Activated CD8-positive, alpha-beta T cell treated with anti-CD3 and anti-CD28 coated beads, Interleukin-2, amount 10 ng/mL, durations not matched to agents 7 days and 5 days (primary cell): ENCODE measurements at regions not wholly inside any gene's neighbourhood (a gene's known extent, or its start where the extent isn't known, plus 50 kb on each side); places are given as distances from the start of the nearest gene placed in this dataset.
A peak's percentile ranks its signal among the peaks of the same experiment; 100 is the strongest.

ENCODE experiments used
- ATAC-seq: fragments of 150-1000 bp; cut with Tn5 transposase; one replicate; pipeline ENCODE4 v1.10.0; 2021; ENCODE audit warnings: moderate library complexity
- CTCF ChIA-PET: fragments of 350-600 bp; sonication (Branson Sonifier 250); formaldehyde crosslinking; loops from one replicate; lab custom pipeline; 2021; ENCODE audit warnings: antibody characterized with exemption; lab: Charles Lee
- POLR2A ChIA-PET: fragments of 350-600 bp; sonication (Branson Sonifier 250); formaldehyde crosslinking; loops from one replicate; lab custom pipeline; 2021; ENCODE audit warnings: antibody characterized with exemption; lab: Charles Lee
- DNase-seq: peaks from one replicate; pipeline ENCODE4 v3.0.0-alpha.2; 2020
- H3K27ac Mint-ChIP-seq: one replicate; pipeline ENCODE4 v1.8.0; 2021; ENCODE audit warnings: mild to moderate bottlenecking, mixed read lengths
- H3K27me3 Mint-ChIP-seq: one replicate; pipeline ENCODE4 v1.8.0; 2021; ENCODE audit warnings: low read depth, mixed read lengths
- H3K36me3 Mint-ChIP-seq: one replicate; pipeline ENCODE4 v1.8.0; 2021; ENCODE audit warnings: low read depth, mixed read lengths
- H3K4me1 Mint-ChIP-seq: one replicate; pipeline ENCODE4 v1.8.0; 2021; ENCODE audit warnings: low read depth, mixed read lengths
- H3K4me3 Mint-ChIP-seq: one replicate; pipeline ENCODE4 v1.8.0; 2021; ENCODE audit warnings: mild to moderate bottlenecking, mixed read lengths
- H3K9me3 Mint-ChIP-seq: one replicate; pipeline ENCODE4 v1.8.0; 2022; ENCODE audit warnings: mixed read lengths; ENCODE audit not compliant: insufficient read depth

GRCh38 chr2:611519-611918 is 65.7 kb downstream of the TMEM18 start:
- H3K27me3 Mint-ChIP-seq: peaks cover 9% of the 10 kb centered on the region
- ATAC-seq (no peak), DNase-seq (no peak)
- no peak overlapping the region for H3K27ac Mint-ChIP-seq
- ChIA-PET POLR2A (no interaction called here), CTCF (no interaction called here)
- no peaks in the 10 kb centered on the region for H3K9me3 Mint-ChIP-seq
- no peak overlapping the region for H3K4me3 Mint-ChIP-seq
- no peaks in the 10 kb centered on the region for H3K4me1 Mint-ChIP-seq
- no peaks in the 10 kb centered on the region for H3K36me3 Mint-ChIP-seq

- ChIA-PET POLR2A (no interaction called here), CTCF (no interaction called here)
- Mint-ChIP-seq H3K36me3 (no peaks in the 10 kb centered on the region), H3K4me3 (no peak overlapping the region), H3K27ac (no peak overlapping the region), H3K4me1 (no peaks in the 10 kb centered on the region), H3K27me3 (peaks cover 4% of the 10 kb centered on the region), H3K9me3 (no peaks in the 10 kb centered on the region)
- DNase-seq (peak; percentile 9), ATAC-seq (no peak)
Observed at GRCh38 chr2:610491-610890, 66.7 kb downstream of the TMEM18 start.

- H3K27me3 Mint-ChIP-seq: peaks cover 4% of the 10 kb centered on the region
- no peak overlapping the region for H3K27ac Mint-ChIP-seq
- H3K9me3 Mint-ChIP-seq: no peaks in the 10 kb centered on the region
- no peaks in the 10 kb centered on the region for H3K36me3 Mint-ChIP-seq
- DNase-seq (peak; percentile 9), ATAC-seq (no peak)
- ChIA-PET CTCF (no interaction called here), POLR2A (no interaction called here)
- H3K4me3 Mint-ChIP-seq: no peak overlapping the region
- no peaks in the 10 kb centered on the region for H3K4me1 Mint-ChIP-seq
Observed at GRCh38 chr2:609881-610280, 67.3 kb downstream of the TMEM18 start.

GRCh38 chr2:609449-609848 is 67.8 kb downstream of the TMEM18 start:
- CTCF ChIA-PET: no interaction called here
- Mint-ChIP-seq H3K4me3 (no peak overlapping the region), H3K27me3 (peaks cover 4% of the 10 kb centered on the region), H3K36me3 (no peaks in the 10 kb centered on the region), H3K4me1 (no peaks in the 10 kb centered on the region), H3K9me3 (no peaks in the 10 kb centered on the region), H3K27ac (no peak overlapping the region)
- DNase-seq (peak; percentile 9), ATAC-seq (no peak)
- POLR2A ChIA-PET: interaction anchor here (0.7 kb wide), 1 partner anchor 268 kb away, joined by 8 read pairs; no protein-coding TSS in a partner anchor

- no peaks in the 10 kb centered on the region for H3K9me3 Mint-ChIP-seq
- DNase-seq: peak; percentile 17
- ChIA-PET CTCF (no interaction called here), POLR2A (interaction anchor here (0.7 kb wide), 1 partner anchor 269 kb away, joined by 8 read pairs; no protein-coding TSS in a partner anchor)
- peaks cover 4% of the 10 kb centered on the region for H3K27me3 Mint-ChIP-seq
- H3K4me3 Mint-ChIP-seq: no peak overlapping the region
- no peak overlapping the region for H3K27ac Mint-ChIP-seq
- H3K4me1 Mint-ChIP-seq: no peaks in the 10 kb centered on the region
- ATAC-seq: no peak
- no peaks in the 10 kb centered on the region for H3K36me3 Mint-ChIP-seq
Observed at GRCh38 chr2:608711-609110, 68.5 kb downstream of the TMEM18 start.

GRCh38 chr2:608297-608696 is 68.9 kb downstream of the TMEM18 start:
- H3K27me3 Mint-ChIP-seq: peaks cover 3% of the 10 kb centered on the region
- no peak for DNase-seq
- H3K9me3 Mint-ChIP-seq: no peaks in the 10 kb centered on the region
- POLR2A ChIA-PET: no interaction called here
- CTCF ChIA-PET: no interaction called here
- no peaks in the 10 kb centered on the region for H3K36me3 Mint-ChIP-seq
- H3K4me1 Mint-ChIP-seq: no peaks in the 10 kb centered on the region
- ATAC-seq: no peak
- H3K27ac Mint-ChIP-seq: no peak overlapping the region
- H3K4me3 Mint-ChIP-seq: no peak overlapping the region

- Mint-ChIP-seq H3K4me3 (no peak overlapping the region), H3K36me3 (no peaks in the 10 kb centered on the region), H3K27me3 (peaks cover 3% of the 10 kb centered on the region), H3K27ac (no peak overlapping the region), H3K4me1 (no peaks in the 10 kb centered on the region), H3K9me3 (no peaks in the 10 kb centered on the region)
- ChIA-PET CTCF (no interaction called here), POLR2A (no interaction called here)
- DNase-seq (peak; percentile 3), ATAC-seq (no peak)
Observed at GRCh38 chr2:607709-608108, 69.5 kb downstream of the TMEM18 start.

- CTCF ChIA-PET: no interaction called here
- POLR2A ChIA-PET: no interaction called here
- Mint-ChIP-seq H3K4me3 (no peak overlapping the region), H3K4me1 (no peaks in the 10 kb centered on the region), H3K9me3 (no peaks in the 10 kb centered on the region), H3K27me3 (peaks cover 3% of the 10 kb centered on the region), H3K36me3 (no peaks in the 10 kb centered on the region), H3K27ac (no peak overlapping the region)
- DNase-seq: no peak
- ATAC-seq: no peak
Observed at GRCh38 chr2:607172-607571, 70.0 kb downstream of the TMEM18 start.

- Mint-ChIP-seq H3K36me3 (no peaks in the 10 kb centered on the region), H3K9me3 (no peaks in the 10 kb centered on the region), H3K27ac (no peak overlapping the region), H3K4me1 (no peaks in the 10 kb centered on the region), H3K4me3 (no peak overlapping the region), H3K27me3 (no peaks in the 10 kb centered on the region)
- no peak for DNase-seq
- no peak for ATAC-seq
- POLR2A ChIA-PET: no interaction called here
- CTCF ChIA-PET: no interaction called here
Observed at GRCh38 chr2:605674-606608, 71.3 kb downstream of the TMEM18 start.

- no peaks in the 10 kb centered on the region for H3K4me1 Mint-ChIP-seq
- no peaks in the 10 kb centered on the region for H3K36me3 Mint-ChIP-seq
- ChIA-PET CTCF (no interaction called here), POLR2A (no interaction called here)
- no peak overlapping the region for H3K4me3 Mint-ChIP-seq
- no peaks in the 10 kb centered on the region for H3K27me3 Mint-ChIP-seq
- ATAC-seq: no peak
- DNase-seq: no peak
- no peak overlapping the region for H3K27ac Mint-ChIP-seq
- H3K9me3 Mint-ChIP-seq: no peaks in the 10 kb centered on the region
Observed at GRCh38 chr2:604854-605524, 72.2 kb downstream of the TMEM18 start.

GRCh38 chr2:604385-604784 is 72.8 kb downstream of the TMEM18 start:
- ChIA-PET CTCF (no interaction called here), POLR2A (no interaction called here)
- no peaks in the 10 kb centered on the region for H3K9me3 Mint-ChIP-seq
- H3K27me3 Mint-ChIP-seq: no peaks in the 10 kb centered on the region
- no peaks in the 10 kb centered on the region for H3K4me1 Mint-ChIP-seq
- ATAC-seq (peak; percentile 50), DNase-seq (no peak)
- no peaks in the 10 kb centered on the region for H3K36me3 Mint-ChIP-seq
- H3K27ac Mint-ChIP-seq: no peak overlapping the region
- no peak overlapping the region for H3K4me3 Mint-ChIP-seq

- H3K27ac Mint-ChIP-seq: no peak overlapping the region
- ATAC-seq: peak; percentile 50
- H3K27me3 Mint-ChIP-seq: no peaks in the 10 kb centered on the region
- ChIA-PET CTCF (no interaction called here), POLR2A (no interaction called here)
- H3K4me1 Mint-ChIP-seq: no peaks in the 10 kb centered on the region
- H3K36me3 Mint-ChIP-seq: no peaks in the 10 kb centered on the region
- no peaks in the 10 kb centered on the region for H3K9me3 Mint-ChIP-seq
- DNase-seq: no peak
- no peak overlapping the region for H3K4me3 Mint-ChIP-seq
Observed at GRCh38 chr2:603869-604268, 73.3 kb downstream of the TMEM18 start.
